Dermis blood vessel endothelial cell (primary cell): ENCODE measurements at regions not wholly inside any gene's neighbourhood (a gene's known extent, or its start where the extent isn't known, plus 50 kb on each side); places are given as distances from the start of the nearest gene placed in this dataset.

Experiments used
- DNase-seq: peaks from one replicate; pipeline ENCODE4 v3.0.0; 2010

DNA sequence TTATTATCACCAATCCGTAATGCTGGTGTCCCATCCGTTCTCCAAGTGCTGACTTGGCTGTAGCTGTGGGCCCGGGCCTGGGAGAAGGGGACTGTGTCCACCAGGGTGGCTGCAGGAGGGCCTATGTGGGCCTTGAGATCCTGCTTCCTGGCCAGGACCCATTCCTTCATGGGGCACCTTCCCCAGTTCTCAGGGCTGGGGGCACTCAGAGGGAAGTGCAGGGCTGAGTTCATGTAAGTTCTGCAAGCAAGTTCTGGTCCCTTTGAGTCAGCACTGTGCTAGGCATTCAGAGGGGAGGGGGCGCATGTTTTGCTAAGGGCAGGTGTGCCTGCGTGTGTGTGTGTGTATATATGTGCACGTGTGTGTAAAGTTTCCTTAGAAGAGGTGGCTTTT is 94.0 kb downstream of the GLI2 start:
- DNase-seq: no peak

DNA sequence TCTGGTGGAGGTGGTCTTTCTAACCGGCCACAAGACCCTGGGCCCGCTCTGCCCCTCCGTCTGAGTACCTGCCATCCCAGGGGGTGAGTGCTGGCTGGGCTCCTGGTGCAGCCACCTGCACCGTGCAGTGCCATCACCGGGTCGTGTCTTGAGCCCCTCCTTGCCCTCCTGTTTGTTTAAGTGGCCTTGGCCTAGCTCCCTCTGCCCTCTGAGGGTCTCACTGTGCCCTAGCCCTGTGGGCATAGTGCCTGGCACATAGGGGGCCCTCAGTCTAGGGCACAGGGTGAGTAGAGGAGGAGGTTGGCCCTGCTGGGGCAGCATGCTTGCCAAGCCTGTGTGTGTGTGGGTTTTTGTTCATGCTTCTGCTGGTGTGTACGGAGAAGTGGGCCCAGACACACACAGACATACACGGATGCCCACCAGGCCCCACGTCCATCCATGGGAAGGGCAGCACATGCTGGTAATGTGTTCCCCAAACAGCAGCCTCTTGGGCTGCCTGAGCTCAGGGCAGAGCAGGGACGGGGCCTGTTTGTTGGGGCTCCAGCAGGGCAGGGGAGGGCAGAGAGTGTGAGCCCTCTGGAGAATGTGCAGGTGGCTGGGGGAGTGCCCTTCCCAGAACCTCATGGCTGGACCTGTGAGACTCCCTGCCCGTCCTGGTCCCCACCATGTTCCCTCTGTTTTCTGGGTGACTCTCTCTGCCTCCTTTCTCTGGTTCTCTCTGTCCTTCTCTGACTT is 94.6 kb downstream of the GLI2 start:
- no peak for DNase-seq

DNA sequence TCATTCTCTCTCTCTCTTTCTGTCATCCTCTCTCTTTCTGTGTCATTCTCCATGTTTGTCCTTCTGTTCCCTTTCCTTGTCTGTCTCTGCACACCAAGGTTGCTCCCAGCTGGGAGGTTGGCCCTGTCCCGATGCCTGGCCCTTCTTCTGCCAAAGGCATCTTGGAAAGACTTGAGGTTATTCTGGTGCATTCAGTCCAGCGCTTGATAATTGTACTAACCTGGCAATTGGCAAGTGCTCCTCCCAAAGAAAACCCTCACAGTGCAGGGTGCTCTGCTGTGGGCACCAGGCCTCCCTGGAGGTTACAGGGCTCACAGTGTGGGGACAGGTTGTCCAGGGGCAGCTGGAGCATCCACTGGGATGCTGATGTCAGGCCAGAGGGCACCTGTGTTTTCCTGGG is 95.4 kb downstream of the GLI2 start:
- no peak for DNase-seq

DNA sequence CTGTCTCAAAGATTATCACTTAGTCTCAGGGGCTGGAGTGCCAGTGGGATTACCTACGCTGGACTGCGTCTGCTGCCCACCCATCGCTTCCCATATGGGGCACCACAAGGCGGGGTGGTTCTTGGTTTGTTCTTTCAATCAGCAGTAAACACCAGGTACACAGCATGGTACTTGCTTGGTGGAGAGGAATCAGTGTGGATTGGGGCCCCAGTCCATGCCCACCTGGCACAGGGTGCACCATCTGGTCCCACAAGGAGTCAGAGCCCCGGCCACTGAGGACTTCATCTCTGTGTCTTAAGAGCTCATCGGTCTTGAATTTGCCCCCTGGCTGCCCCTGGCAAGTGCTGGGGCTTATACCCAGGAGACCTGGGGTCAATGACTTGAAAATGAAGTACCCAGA is 96.2 kb downstream of the GLI2 start:
- no peak for DNase-seq

DNA sequence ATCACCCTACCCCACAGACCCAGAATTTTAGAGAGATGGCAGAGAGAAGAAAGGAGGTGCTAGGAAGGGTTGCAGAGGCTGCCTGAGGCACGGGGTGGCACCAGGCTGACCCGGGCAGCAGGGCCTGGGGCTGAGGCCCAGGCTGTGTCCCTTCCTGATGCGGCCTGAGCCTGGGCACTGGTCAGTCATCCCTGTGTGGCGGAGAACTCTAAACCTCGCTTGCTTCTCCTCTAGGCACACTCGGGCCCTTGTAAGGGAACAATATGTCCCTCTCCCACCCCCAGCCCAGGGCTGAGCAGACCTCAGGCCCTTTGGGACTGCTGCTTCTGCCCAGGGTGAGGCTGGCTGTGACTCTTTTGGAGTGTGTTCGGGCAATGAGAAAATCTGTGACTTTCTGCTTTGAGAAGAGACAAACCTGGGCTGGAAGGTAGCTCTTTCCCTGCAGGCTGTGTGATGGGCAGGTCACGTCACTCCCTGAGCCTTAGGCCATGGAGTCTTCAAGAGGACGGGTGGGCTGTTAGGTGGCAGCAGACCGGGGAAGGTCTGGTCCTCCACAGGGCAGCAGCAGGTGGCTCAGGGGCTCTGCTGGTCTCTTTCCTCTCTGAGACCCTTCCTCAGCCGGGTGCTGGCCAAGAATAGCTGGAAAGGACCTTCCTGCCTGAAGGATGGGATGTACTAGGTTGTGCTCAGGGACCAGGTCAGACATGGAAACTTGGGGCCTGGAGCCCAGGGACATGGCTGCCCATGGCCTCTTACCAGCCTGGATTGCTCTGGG is 96.8 kb downstream of the GLI2 start:
- DNase-seq: no peak

DNA sequence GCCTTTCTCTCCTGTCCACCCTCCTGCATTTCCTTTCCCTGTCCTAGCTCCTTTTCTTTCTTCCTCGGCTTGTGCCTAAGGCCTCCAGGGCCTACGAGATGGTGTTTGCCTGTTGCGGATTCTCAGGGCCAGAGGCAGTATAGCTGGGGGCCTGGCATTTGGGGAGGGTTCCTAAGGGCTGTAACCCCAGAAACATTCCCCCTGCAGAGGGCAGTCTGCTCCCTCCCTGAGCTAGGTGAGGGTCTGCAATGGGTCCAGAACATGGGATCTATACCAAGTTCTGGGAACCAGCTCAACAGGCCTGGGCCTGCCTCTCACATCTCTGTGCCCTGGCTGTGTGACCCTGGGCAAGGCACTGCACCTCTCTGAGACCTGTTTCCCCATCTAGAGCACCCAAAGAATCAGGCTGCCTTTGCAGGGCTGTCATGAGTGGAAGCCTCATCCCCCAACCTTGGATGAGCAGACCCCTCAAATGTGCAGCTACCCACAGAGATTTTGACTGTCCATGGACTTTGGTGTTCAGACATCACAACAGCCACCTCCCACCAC is 97.5 kb downstream of the GLI2 start:
- DNase-seq: no peak

DNA sequence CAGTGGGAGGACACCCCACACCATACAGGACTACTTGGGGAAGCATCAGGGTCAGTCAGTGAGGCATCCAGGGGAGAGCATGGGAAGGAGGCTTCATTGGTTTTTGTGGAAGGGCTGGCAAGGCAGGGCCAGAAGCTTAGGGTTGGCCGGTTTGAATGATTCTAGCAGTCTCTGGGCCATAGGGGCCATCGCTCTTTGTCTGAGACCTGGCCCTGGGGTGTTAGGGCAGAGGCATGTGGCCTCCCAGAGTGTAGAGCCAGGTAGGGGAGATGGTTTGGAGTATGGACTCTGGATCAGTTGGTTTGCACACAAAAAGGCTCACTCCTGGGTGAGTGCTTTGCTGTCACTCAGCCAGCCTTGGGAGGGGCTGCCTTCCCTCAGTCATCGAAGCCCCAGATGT is 98.5 kb downstream of the GLI2 start:
- no peak for DNase-seq

DNA sequence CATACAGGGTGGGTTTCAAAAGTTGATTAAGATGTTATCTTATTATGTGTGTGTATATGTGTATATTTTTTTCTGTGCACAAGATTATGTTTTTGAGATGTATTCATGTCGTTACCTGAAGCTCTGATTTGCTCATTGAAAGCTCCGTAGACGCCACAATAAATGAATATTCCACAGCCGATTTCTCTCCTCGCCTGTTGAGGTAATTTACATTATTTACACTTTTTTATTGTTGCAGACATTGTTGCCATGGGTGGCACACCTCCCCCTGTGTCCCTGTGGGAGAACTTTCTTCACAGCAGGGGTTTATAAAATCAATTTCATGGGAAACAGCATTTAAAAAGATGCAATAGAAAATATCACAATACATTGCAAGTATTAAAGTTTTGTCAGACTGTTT is 100.6 kb downstream of the GLI2 start:
- no peak for DNase-seq

DNA sequence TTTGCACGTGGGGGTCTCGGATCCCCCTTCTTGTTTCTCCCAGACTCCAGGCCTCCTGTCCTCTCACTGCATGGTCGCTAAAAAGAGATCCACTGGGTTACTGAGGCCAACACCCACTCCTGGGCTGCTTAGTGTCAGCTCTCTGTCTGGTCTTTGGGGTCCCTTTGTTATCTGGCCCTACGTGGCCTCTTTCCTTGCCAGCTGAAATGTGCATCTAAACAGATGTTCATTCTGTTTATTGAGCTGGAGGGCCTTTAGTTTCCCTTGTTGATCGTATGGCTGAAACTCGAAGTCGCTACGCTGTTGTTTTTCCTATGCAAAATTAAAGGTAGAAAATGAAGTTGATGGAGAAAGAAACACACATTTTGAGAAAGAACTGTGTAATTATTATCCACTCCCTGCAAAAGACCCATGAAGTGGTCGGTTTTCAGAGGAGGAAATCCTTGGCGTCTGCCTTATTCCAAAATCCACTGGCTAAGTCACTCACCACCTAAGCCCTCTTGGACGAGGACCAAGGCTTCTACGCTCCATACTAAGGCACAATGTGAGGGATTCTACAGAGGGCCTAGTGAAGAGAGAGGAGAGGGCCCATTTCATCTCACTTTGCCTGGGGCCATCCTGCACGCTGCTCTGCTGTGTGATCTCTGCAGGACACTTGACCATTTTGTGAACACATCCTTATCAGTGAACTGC is 105.3 kb downstream of the GLI2 start:
- no peak for DNase-seq

DNA sequence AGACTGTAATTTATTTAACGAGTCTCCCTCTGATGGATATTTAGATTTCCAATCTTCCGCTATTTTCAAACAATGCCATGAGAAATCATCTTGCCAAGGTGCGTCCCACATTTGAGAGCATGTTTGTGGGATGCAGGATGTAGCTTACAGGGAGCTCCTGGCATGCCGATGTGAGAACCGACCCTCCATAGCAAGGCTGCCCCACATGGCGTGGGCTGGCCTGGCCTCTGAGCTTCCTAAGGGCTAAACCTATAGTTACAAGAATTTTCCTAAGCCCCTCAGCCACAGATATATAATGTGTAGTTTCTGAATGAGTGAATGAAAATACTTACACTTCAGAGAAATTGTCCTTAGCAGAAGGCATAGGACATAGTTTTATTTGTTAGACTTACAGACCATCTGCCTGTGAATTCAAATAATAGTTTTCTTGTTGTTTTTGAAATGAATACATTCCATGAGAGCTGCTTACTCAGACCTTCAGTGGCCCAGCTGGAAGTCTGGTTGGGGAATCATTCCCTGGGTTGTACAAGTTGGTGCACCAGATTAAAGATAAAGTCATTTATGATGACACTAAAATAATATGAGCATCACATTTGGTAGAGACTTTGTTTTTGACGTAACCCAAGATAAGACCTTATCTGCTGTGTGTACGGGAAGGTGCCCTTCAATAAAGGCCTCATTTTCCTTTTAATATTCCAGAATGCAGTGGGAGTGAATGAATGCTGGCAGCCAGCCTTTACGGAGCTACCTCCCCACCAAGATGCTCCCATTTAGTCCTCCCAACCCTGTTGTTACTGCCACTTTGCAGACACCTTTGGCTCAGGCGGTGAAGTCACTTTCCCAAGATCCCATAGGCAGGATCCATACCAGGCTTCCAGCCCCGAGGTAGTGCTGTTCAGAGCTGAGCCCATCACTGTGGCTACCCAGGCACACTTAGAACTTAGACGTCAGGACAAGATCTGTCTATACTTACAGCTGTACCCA is 107.1 kb downstream of the GLI2 start:
- DNase-seq: no peak

DNA sequence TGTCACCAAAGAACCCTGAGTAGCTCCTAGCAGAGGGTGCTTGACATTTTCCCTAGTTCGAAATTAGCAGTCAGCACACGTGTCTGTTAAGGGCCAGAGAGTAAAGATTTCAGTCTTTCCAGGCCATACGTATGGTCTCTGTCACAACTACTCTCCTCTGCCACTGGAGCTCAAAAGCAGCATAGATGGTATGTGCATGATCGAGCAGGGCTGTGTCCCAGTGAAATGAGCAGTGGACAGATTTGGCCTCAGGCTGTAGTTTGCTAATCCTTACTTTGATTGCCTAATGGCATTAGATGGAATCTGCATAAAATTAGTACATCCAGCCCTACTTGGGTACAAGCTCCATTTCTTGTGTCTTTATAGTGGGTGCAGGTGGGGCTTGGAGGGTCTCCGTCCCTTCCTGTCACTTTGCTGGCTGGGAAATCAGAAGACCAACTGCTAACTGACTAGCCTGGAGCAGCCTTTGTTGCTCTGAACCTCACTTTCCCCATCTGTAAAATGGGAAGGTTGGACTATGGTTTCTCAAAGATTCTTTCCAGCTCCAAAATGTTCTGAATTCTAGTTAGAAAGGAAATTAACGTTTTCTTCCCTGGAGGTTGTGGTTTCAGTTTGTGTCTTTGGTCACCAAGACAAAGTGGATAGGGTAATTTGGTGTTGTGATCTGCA is 108.5 kb downstream of the GLI2 start:
- DNase-seq: no peak

DNA sequence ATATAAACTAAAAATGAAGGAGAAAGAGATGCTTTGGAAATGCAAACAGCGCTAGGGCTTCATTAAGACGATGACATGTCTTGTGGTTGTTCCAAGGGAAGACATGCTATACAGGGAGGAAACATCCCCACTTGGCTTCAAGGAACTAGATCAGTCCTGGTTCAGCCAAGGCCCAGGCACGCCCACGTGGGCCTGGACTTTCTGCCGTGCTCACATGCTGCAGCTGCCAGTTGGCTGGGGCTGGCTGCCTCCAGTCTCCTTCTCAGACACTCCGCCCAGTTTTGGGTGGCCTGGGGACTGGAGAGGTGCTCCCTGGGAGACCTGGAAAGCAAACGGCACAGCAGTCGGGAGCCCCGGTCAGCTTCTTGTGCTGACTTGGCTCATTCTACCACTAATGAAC is 109.6 kb downstream of the GLI2 start:
- DNase-seq: no peak

DNA sequence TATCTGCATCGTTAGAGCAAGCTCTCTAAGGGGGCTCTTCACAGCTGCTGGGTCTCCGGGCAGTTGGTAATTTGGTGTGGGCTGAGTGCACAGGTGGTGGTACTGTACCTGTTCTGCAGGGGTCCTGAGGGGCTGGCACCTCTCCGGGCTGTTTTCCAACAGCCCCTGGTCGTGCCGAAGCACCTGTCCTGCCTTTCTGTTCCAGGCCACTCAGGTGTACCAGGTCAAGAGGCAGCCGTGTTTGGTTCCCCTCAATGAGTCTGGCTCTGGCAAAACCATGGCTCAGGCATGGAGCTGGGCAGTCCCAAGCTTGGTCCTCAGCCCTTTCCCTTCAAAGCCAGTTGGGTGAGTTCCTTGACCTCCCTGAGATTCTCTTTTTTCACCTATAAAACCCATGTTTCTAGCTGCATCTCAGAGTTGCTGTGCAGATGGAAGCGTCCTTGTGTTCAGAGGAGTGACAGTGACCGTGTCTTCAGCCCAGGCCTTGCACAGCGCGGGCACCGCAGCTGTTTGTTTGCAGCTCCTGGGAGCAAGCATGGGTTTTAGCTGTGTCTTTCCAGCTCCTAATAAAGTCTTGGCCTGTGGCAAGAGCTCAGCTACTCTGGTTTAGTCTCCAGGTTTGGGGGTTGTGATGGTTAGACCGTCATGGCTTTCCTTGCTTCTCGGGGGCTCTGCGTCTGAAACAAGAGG is 110.9 kb downstream of the GLI2 start:
- DNase-seq: no peak

DNA sequence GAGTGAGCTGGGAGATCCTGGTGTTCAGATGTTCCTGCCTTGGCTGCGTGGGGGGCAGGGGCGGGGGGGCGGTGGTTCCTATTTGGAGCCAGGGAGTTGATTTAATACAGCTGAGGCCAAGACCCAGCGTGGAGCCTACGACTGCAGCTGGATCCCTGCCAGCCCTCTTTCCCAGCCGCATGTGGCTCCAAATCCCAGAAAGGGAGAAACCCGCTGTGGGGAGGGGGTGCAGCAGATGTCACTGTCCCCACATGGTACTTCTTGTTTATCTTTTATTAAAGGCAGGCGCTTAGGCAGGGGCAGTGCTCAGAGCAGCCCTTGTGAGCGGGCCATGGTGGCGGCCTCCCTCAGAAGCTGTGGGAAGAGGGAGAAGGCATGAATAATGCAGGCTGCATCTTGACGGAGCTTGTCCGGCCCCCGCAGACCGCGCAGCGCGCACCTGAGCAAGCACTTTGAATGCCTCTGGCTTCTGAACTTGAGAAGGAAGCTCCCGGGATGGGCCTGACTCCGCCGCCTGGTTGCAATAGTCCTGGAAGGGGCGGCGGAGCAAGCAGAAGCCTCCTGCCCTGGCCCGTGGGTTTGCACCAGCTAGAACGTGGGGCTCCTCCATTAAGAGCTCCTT is 112.1 kb downstream of the GLI2 start:
- no peak for DNase-seq

DNA sequence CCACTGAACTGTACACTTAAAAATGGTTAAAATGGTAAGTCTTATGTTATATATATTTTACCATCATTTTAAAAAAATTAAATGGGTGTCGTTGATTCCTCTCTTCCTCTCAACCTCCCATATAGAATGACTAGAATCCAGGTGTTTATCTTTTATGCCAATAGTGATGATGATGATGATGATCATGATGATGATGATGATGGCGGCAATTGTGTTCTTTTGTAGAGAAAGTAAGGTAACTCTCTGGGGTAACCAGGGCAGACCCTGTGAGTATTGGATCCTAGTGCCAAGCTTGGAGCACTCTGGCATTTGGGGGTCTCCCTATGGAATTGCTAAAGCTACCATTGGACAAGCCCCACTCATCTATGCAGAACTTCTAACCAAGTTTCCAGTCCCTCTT is 113.6 kb downstream of the GLI2 start:
- no peak for DNase-seq

DNA sequence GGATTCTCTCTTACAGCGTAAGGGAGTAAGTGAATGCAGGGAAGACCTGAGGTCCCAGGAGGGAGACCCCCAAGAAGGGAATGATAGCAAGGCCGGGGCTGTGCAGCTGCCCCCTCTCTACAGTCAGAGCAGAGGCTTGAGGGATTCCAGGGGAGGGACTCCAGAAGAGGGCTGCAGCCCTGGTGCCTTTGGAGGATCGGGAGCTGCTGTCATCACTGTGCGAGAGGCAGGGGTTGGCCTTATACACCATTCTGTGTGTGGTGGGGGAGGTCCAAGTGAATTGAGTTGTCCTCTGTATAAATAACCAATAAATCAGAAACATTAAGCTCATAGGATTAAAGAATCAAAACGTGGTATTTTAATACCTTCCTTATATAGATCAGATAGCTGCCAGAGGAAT is 114.9 kb downstream of the GLI2 start:
- DNase-seq: no peak

DNA sequence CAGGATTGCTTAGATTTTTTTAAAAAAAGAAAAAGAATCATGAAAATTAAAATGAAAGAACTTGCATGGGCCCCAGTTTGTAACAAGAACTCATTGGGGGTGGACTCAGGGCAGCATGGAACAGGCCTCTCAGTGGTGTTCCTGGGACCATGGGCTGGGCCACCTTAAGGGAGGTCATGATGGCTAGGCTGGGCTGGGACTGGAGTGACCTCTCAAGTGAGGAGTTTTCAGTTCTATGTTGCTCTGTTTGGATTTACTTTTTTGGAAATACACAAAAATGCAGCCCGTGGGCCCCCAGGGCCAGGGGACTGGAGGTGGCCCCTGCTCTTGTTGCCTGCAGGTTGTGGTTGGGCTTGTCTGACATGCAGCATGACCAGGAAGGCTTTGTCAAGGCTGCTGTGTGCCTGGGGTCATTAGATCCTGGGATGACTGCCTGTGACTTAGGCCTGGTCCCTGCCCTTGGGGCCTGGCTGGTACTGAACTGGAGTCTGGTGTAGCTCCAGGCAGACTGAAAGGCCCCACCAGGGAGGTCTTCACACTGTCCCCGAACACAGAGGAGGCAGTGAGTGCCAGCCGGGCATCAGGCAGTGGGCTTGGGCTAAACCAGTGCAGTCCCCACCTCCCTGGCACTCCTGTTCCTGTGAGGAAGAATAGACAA is 115.6 kb downstream of the GLI2 start:
- no peak for DNase-seq

DNA sequence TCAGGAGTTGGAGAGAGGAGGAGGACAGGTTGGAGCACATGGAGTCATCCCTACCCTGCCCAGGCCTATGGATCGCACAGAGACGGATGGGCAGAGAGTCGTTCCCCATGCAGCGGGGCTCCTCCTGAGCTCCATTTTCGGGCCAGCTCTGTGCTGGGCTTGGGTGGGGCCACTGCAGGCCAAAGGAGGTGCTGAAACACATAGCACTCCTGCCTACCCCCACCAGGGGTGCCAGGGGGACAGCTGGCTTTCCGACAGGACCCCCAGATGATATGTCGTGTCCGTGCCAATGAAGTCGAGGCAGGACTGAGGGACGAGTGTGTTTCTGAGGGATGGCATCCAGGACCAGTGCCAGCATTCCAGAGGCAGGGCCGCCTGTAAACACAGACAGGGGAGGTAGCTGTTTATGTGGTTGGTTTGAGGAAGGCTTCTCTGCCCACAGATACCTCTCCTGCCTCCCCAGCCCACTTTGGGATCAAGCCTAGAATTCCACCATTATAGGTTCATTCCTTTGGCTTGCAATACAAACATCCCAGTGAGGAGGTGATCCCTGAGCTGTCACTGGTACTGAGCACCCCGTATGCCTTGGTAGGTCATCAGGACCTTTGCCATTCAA is 116.6 kb downstream of the GLI2 start:
- DNase-seq: no peak

DNA sequence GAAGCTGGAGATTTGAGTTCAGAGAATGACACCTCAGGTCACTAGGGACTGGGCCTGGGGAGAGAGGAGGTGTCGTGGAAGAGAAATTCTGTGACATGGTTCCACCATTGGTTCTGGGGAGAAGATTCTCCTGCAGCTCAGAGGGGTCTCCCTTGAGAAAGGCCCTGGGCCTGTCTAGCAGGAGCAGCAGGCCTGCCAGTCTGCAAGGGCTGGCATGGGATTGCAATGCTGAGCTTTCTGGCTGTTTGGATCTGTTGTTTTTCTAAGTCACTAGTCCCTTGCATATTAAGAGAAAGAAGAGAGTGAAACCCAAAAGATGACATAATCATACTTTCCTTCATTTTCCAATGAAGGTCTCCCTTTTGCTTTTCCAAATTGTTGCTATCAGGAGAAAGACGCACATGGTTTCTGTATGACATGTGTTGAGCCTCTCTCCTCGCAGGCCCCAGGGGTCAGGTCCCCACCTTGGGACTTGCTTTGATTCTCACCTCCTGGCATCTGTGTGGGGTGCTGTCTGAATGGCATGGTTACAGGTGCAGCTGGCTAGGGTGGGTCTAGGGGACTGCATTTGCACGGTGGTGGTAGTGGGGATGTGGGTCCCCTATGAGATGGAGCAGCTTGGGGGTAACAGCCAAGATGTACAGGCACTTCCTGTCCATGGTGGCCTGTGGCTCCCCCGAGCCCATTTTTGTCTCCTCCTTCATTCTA is 117.8 kb downstream of the GLI2 start:
- no peak for DNase-seq
